DMS 273 (cell line): ENCODE measurements at regions not wholly inside any gene's neighbourhood (a gene's known extent, or its start where the extent isn't known, plus 50 kb on each side); places are given as distances from the start of the nearest gene placed in this dataset.
"Not testable (repeated sequence)": the region's sequence is repeated elsewhere in the genome, so short reads cannot be mapped to it uniquely, and the experiment has no call there.

Experiments
- DNase-seq: peaks from one replicate; lab custom pipeline; 2025; ENCODE audit not compliant: unreplicated experiment; lab: John Stamatoyannopoulos, UW

GRCh38 chr2:234805836-234806235, 146.0 kb upstream of the SH3BP4 start:
- no peak for DNase-seq

GRCh38 chr2:234804704-234805103, 147.1 kb upstream of the SH3BP4 start:
- DNase-seq = no peak

- no peak for DNase-seq
Observed at GRCh38 chr2:234802845-234803171, 149.0 kb upstream of the SH3BP4 start.

GRCh38 chr2:234802071-234802844, 149.6 kb upstream of the SH3BP4 start:
- DNase-seq = no peak

- DNase-seq = no peak
Observed at GRCh38 chr2:234797566-234798250, 154.1 kb upstream of the SH3BP4 start.

- DNase-seq = no peak
Observed at GRCh38 chr2:234796045-234796591, 155.7 kb upstream of the SH3BP4 start.

- DNase-seq = no peak
Observed at GRCh38 chr2:234795272-234795920, 156.4 kb upstream of the SH3BP4 start.

GRCh38 chr2:234794866-234795265, 157.0 kb upstream of the SH3BP4 start:
- DNase-seq = no peak

- DNase-seq = no peak
Observed at GRCh38 chr2:234793212-234793785, 158.5 kb upstream of the SH3BP4 start.

GRCh38 chr2:234792621-234793022, 159.2 kb upstream of the SH3BP4 start:
- DNase-seq = no peak

GRCh38 chr2:234792096-234792495, 159.7 kb upstream of the SH3BP4 start:
- DNase-seq = not testable (repeated sequence)

GRCh38 chr2:234790380-234790779, 161.4 kb upstream of the SH3BP4 start:
- no peak for DNase-seq

- DNase-seq = no peak
Observed at GRCh38 chr2:234789556-234790325, 162.1 kb upstream of the SH3BP4 start.

- DNase-seq = no peak
Observed at GRCh38 chr2:234788841-234789240, 163.0 kb upstream of the SH3BP4 start.

- DNase-seq = no peak
Observed at GRCh38 chr2:234788381-234788780, 163.4 kb upstream of the SH3BP4 start.

GRCh38 chr2:234787114-234787513, 164.7 kb upstream of the SH3BP4 start:
- DNase-seq = no peak

GRCh38 chr2:234773764-234774409, 177.9 kb upstream of the SH3BP4 start:
- DNase-seq = no peak

GRCh38 chr2:234773129-234773528, 178.7 kb upstream of the SH3BP4 start:
- DNase-seq = no peak

GRCh38 chr2:234772733-234773060, 179.1 kb upstream of the SH3BP4 start:
- DNase-seq = no peak

- DNase-seq = peak; percentile 8
Observed at GRCh38 chr2:234771980-234772732, 179.7 kb upstream of the SH3BP4 start.
